ENCODE measurements at regions not wholly inside any gene's neighbourhood (a gene's known extent, or its start where the extent isn't known, plus 50 kb on each side); places are given as distances from the start of the nearest gene placed in this dataset.

DNA sequence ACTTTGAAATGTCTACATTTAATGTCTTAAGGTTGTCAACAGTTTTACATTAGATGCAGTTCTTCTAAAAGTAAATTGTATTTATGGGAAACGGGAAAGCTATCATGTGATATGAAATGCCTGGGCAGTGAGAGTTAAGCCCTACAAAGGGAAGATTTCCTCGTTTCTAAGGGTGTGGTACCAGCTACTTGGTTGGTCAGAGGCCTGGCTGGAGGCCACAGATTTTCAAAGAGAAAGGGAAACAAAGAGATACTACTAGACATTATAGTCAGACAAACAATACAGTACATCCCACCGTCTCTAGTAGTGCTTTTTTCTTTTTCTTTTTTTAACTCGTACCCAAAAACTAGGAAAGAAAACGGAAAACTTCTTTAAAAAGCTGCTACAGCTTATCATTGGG is 467.8 kb downstream of the PCDH7 start:
- TF ChIP-seq EP300 (IDR thresholded peaks at IDR 0.05; ENCODE audit: borderline replicate concordance) (no peak), CREB1 (IDR thresholded peaks at IDR 0.05; ENCODE audit: low read depth) (no peak), FOXM1 (IDR thresholded peaks at IDR 0.05; ENCODE audit: borderline replicate concordance, low read depth) (no peak), CEBPB (IDR thresholded peaks at IDR 0.05) (no peak), USF1 (IDR thresholded peaks at IDR 0.05) (no peak), TCF12 (IDR thresholded peaks at IDR 0.05; ENCODE audit: low read depth) (no peak), TAF1 (IDR thresholded peaks at IDR 0.05; ENCODE audit: low read depth) (no peak), YY1 (IDR thresholded peaks at IDR 0.05; ENCODE audit: low read depth) (no peak), RAD21 (IDR thresholded peaks at IDR 0.05; ENCODE audit: low read depth) (no peak), NFIC (IDR thresholded peaks at IDR 0.05) (no peak), EGR1 (IDR thresholded peaks at IDR 0.05) (no peak), ZBTB7A (IDR thresholded peaks at IDR 0.05; ENCODE audit: low read depth) (no peak), TEAD4 (IDR thresholded peaks at IDR 0.05) (no peak), MAX (IDR thresholded peaks at IDR 0.05) (no peak)
- TF ChIP-seq, protein P1, sequence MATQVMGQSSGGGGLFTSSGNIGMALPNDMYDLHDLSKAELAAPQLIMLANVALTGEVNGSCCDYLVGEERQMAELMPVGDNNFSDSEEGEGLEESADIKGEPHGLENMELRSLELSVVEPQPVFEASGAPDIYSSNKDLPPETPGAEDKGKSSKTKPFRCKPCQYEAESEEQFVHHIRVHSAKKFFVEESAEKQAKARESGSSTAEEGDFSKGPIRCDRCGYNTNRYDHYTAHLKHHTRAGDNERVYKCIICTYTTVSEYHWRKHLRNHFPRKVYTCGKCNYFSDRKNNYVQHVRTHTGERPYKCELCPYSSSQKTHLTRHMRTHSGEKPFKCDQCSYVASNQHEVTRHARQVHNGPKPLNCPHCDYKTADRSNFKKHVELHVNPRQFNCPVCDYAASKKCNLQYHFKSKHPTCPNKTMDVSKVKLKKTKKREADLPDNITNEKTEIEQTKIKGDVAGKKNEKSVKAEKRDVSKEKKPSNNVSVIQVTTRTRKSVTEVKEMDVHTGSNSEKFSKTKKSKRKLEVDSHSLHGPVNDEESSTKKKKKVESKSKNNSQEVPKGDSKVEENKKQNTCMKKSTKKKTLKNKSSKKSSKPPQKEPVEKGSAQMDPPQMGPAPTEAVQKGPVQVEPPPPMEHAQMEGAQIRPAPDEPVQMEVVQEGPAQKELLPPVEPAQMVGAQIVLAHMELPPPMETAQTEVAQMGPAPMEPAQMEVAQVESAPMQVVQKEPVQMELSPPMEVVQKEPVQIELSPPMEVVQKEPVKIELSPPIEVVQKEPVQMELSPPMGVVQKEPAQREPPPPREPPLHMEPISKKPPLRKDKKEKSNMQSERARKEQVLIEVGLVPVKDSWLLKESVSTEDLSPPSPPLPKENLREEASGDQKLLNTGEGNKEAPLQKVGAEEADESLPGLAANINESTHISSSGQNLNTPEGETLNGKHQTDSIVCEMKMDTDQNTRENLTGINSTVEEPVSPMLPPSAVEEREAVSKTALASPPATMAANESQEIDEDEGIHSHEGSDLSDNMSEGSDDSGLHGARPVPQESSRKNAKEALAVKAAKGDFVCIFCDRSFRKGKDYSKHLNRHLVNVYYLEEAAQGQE (IDR thresholded peaks at IDR 0.05; ENCODE audit: low read depth), result no peak

- TF ChIP-seq ZBTB7A (IDR thresholded peaks at IDR 0.05; ENCODE audit: low read depth) (no peak), EP300 (IDR thresholded peaks at IDR 0.05; ENCODE audit: borderline replicate concordance) (no peak), TEAD4 (IDR thresholded peaks at IDR 0.05) (no peak)
- TF ChIP-seq, protein P1 (IDR thresholded peaks at IDR 0.05; ENCODE audit: low read depth), result no peak
Observed at GRCh38 chr4:31189938-31190337, 469.8 kb downstream of the PCDH7 start.

GRCh38 chr4:31190671-31191070 is 470.5 kb downstream of the PCDH7 start:
- TF ChIP-seq RAD21 (IDR thresholded peaks at IDR 0.05; ENCODE audit: low read depth) (no peak), EP300 (IDR thresholded peaks at IDR 0.05; ENCODE audit: borderline replicate concordance) (no peak), USF1 (IDR thresholded peaks at IDR 0.05) (no peak), NFIC (IDR thresholded peaks at IDR 0.05) (no peak), YY1 (IDR thresholded peaks at IDR 0.05; ENCODE audit: low read depth) (no peak), TEAD4 (IDR thresholded peaks at IDR 0.05) (no peak), EGR1 (IDR thresholded peaks at IDR 0.05) (no peak), CREB1 (IDR thresholded peaks at IDR 0.05; ENCODE audit: low read depth) (no peak), TAF1 (IDR thresholded peaks at IDR 0.05; ENCODE audit: low read depth) (no peak), ZBTB7A (IDR thresholded peaks at IDR 0.05; ENCODE audit: low read depth) (no peak), MAX (IDR thresholded peaks at IDR 0.05) (no peak), CEBPB (IDR thresholded peaks at IDR 0.05) (no peak)
- TF ChIP-seq, protein P1 (IDR thresholded peaks at IDR 0.05; ENCODE audit: low read depth), result no peak

DNA sequence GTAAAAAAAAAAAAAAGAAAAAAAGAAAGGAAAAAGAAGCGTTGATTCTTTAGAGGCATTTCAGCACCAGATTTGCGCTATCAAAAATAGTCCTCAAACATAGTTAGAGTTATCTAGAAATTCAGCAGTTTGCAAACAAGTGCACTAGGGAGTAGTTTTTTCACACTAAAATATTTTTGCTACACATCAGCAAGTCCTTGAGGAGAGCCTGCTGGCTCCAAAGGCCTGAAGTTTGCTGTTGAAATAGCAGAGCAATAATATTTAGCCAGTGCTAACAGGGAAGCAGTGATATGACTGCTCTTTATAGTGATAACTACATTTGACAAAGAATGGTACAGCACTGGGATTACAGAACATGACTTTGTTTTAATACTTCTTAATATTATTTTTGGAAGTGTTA is 472.2 kb downstream of the PCDH7 start:
- no peak for TF ChIP-seq MAX (IDR thresholded peaks at IDR 0.05)
- no peak for TF ChIP-seq EGR1 (IDR thresholded peaks at IDR 0.05)
- TF ChIP-seq, protein P1 (IDR thresholded peaks at IDR 0.05; ENCODE audit: low read depth), result no peak
- no peak for TF ChIP-seq EP300 (IDR thresholded peaks at IDR 0.05; ENCODE audit: borderline replicate concordance)
